ENCODE measurements at regions not wholly inside any gene's neighbourhood (a gene's known extent, or its start where the extent isn't known, plus 50 kb on each side); places are given as distances from the start of the nearest gene placed in this dataset.

DNA sequence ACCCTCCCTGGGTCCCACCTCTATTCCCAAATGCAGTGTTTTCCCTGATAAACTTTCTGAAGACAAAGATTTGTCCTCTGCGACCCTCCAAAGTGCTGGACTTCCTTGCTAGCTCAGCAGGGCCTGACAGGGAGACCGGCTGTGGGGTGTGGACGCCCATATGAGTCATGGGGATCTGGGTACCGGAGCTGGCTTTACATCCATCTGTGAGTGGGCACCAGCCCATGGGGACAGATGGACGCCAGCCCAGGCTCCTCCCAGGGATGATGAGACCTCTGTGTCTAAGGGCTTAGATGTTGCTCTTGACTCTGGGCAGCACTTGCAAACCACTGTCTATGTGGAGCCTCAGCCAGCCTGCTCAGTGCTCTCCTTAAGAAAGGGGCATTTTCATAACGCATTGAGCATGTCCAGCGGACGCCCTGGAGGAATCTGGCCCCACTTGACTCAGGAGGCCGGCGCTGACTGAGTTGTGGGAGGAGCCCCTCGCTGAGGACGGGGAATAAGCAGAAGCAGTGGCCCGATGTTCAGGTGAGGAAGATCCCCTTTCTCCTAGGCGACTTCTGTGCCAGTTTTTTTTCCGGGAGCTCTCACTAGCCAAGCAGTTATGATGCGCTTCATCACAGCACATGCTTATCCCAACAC is 229.4 kb upstream of the MYT1L start:
- CTCF ChIA-PET: no interaction called here
- POLR2A ChIA-PET: no interaction called here
- TF ChIP-seq, protein P1, sequence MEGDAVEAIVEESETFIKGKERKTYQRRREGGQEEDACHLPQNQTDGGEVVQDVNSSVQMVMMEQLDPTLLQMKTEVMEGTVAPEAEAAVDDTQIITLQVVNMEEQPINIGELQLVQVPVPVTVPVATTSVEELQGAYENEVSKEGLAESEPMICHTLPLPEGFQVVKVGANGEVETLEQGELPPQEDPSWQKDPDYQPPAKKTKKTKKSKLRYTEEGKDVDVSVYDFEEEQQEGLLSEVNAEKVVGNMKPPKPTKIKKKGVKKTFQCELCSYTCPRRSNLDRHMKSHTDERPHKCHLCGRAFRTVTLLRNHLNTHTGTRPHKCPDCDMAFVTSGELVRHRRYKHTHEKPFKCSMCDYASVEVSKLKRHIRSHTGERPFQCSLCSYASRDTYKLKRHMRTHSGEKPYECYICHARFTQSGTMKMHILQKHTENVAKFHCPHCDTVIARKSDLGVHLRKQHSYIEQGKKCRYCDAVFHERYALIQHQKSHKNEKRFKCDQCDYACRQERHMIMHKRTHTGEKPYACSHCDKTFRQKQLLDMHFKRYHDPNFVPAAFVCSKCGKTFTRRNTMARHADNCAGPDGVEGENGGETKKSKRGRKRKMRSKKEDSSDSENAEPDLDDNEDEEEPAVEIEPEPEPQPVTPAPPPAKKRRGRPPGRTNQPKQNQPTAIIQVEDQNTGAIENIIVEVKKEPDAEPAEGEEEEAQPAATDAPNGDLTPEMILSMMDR (IDR thresholded peaks at IDR 0.05; ENCODE audit: control extremely low read depth, extremely low read depth, low read depth, missing control alignments): no peak
- no peak for DNase-seq (ENCODE audit: extremely low spot score)

DNA sequence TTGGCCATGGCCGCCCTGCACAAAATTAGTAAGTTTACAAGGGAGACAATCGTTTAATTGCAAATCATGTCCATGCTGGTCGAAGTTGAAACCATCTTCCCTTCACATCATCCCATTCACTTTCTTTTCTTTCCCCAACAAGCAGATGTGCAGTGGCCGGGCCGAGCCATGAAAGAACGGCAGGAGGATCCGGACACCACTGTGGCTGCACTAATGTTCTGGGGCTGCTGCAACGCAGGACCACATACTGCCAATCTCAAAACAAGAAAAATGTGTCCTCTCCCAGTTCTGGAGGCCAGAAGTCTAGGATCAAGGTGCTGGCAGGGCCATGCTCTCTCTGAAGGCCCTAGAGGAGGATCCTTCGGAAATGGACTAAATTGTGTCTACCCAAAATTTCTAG is 227.4 kb upstream of the MYT1L start:
- DNase-seq (ENCODE audit: extremely low spot score): no peak
- CTCF ChIA-PET: no interaction called here
- POLR2A ChIA-PET: no interaction called here
- TF ChIP-seq, protein P1 (IDR thresholded peaks at IDR 0.05; ENCODE audit: control extremely low read depth, extremely low read depth, low read depth, missing control alignments): no peak

DNA sequence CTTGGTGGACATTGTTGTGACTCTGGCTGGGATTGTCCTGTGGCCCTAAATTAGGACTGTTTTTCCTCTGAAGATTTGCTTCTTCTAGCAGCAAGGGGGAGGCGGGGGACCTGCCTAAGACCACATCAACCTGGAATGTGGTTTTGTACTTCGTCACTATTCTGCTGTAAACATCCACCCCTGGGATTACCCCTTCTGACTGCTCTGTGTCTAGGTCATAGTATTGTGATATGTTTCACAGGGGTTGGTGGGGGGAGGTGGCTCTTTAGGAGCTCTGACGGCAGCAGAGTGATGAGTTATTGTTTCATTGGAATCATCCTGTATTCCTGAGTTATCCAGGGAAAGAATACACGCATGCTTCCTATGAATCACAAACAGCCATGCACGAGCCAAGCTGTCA is 226.4 kb upstream of the MYT1L start:
- POLR2A ChIA-PET: no interaction called here
- CTCF ChIA-PET: no interaction called here
- TF ChIP-seq, protein P1 (IDR thresholded peaks at IDR 0.05; ENCODE audit: control extremely low read depth, extremely low read depth, low read depth, missing control alignments): no peak
- DNase-seq (ENCODE audit: extremely low spot score): no peak

DNA sequence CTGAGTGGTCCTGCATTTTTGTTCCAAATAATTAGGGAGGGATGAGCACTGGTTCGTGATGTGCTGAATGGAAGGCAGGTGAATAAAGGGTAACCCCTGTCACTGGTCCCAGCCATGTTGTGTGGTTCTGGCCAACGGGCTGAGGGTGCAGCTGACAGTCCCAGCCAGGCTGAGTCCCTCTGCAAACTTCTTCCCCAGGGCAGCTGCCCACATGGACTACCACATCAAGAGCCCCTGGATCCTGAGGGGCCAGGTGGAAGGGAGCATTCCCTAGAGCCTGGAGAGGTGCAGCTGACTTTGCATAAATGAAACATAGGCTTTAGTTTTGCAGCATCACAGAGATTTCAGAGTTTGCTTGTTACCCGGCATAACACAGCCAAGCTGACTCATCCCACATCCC is 219.8 kb upstream of the MYT1L start:
- TF ChIP-seq, protein P1 (IDR thresholded peaks at IDR 0.05; ENCODE audit: control extremely low read depth, extremely low read depth, low read depth, missing control alignments): no peak
- DNase-seq (ENCODE audit: extremely low spot score): no peak
- CTCF ChIA-PET: no interaction called here
- POLR2A ChIA-PET: no interaction called here

DNA sequence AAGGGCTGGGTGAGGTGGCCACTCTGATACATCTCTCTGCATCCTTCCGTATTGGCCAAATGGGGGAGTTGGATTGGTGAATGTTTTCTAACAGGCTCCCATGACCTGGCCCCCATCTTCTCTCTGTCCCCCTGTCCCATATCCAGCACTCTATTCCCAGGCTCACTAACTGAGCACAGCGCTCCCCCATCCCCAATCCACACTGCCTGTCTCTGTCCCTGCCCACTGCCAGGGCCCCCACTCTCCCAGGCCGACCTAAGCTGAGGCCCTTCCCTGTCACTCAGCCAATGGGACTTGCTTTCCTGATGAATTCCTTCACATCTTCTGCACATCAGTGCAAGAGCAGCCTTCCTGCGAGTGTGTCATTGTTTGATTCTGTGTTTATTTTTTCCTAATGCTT is 216.8 kb upstream of the MYT1L start:
- ChIA-PET POLR2A (no interaction called here), CTCF (interaction anchor here (1.2 to 1.4 kb wide), 2 partner anchors 10 to 20 kb away, joined by 3 to 4 read pairs; no protein-coding TSS in a partner anchor)
- DNase-seq (ENCODE audit: extremely low spot score): no peak
- TF ChIP-seq, protein P1 (IDR thresholded peaks at IDR 0.05; ENCODE audit: control extremely low read depth, extremely low read depth, low read depth, missing control alignments): no peak

DNA sequence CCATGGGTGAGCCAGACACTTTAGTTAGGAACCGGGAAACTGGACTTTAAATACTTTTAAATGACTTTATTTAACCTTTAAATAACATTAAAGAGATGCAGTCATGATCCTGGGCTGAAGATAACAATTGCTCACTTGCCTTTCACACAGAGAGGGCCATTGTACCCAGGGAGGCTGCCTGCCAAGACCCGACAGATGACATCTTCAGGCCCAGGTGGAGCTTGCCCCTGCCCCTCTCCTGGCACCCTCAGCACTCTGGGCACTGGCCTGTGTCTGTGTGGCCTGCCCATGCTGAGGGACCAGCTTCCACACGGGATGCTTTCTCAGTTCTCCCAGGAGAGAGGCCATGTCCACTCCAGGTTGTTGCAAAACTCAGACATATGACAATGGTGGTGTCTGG is 216.4 kb upstream of the MYT1L start:
- CTCF ChIA-PET: interaction anchor here (0.8 to 1.4 kb wide), 4 partner anchors 8 to 22 kb away, joined by 3 to 4 read pairs (median 3); no protein-coding TSS in a partner anchor

More for the DNA sequence above, 216.4 kb upstream of the MYT1L start:
- no peak for DNase-seq (ENCODE audit: extremely low spot score)
- POLR2A ChIA-PET: no interaction called here
- TF ChIP-seq, protein P1 (IDR thresholded peaks at IDR 0.05; ENCODE audit: control extremely low read depth, extremely low read depth, low read depth, missing control alignments): no peak
